GM23338 (cell line): ENCODE measurements at regions not wholly inside any gene's neighbourhood (a gene's known extent, or its start where the extent isn't known, plus 50 kb on each side); places are given as distances from the start of the nearest gene placed in this dataset.

Source experiments
- ATAC-seq: fragments of 200-7000 bp; cut with Tn5 transposase; 3 replicates; pipeline ENCODE4 v1.9.1; 2020
- DNase-seq: peaks from one replicate; pipeline ENCODE4 v3.0.0-alpha.2; 2015; ENCODE audit warnings: low spot score
- H2AFZ ChIP-seq: fragments of 200-600 bp; sonication (generic); 2 replicates; pipeline ENCODE4 v1.8.0; 2016; ENCODE audit warnings: antibody characterized with exemption, mild to moderate bottlenecking, moderate library complexity
- H3F3A ChIP-seq: fragments of 200-600 bp; sonication (generic); replicated peaks from 2 replicates; pipeline ENCODE4 v1.8.0; 2017; ENCODE audit warnings: antibody characterized with exemption, mixed run types, low read depth
- H3K27ac ChIP-seq: fragments of 200-600 bp; sonication (generic); 2 replicates; pipeline ENCODE4 v1.6.1; 2016; ENCODE audit warnings: low read depth
- H3K27me3 ChIP-seq: fragments of 200-600 bp; sonication (generic); 2 replicates; pipeline ENCODE4 v1.8.0; 2016; ENCODE audit warnings: mild to moderate bottlenecking, mixed run types, moderate library complexity; ENCODE audit not compliant: insufficient read depth
- H3K36me3 ChIP-seq: fragments of 200-600 bp; sonication (generic); 2 replicates; pipeline ENCODE4 v1.8.0; 2016; ENCODE audit warnings: mild to moderate bottlenecking; ENCODE audit not compliant: insufficient read depth
- H3K4me1 ChIP-seq: fragments of 200-600 bp; sonication (generic); 2 replicates; pipeline ENCODE4 v1.8.0; 2016; ENCODE audit warnings: mild to moderate bottlenecking, moderate library complexity; ENCODE audit not compliant: insufficient read depth
- H3K4me2 ChIP-seq: fragments of 200-600 bp; sonication (generic); 2 replicates; pipeline ENCODE4 v1.7.1; 2017; ENCODE audit warnings: mixed run types
- H3K4me3 ChIP-seq: fragments of 200-600 bp; sonication (generic); 2 replicates; pipeline ENCODE4 v1.6.1; 2016; ENCODE audit warnings: mixed run types
- H3K79me2 ChIP-seq: fragments of 200-600 bp; sonication (generic); replicated peaks from 2 replicates; pipeline ENCODE4 v1.8.0; 2017; ENCODE audit warnings: mild to moderate bottlenecking; ENCODE audit not compliant: insufficient read depth
- H3K9me2 ChIP-seq: fragments of 200-600 bp; sonication (generic); 2 replicates; pipeline ENCODE4 v1.8.0; 2017; ENCODE audit not compliant: insufficient read depth
- H4K20me1 ChIP-seq: fragments of 200-600 bp; sonication (generic); replicated peaks from 2 replicates; pipeline ENCODE4 v1.8.0; 2017; ENCODE audit warnings: mild to moderate bottlenecking; ENCODE audit not compliant: insufficient read depth
- H3K27ac Mint-ChIP-seq: 2 replicates; pipeline ENCODE4 v1.8.0; 2020; ENCODE audit warnings: inconsistent platforms, mild to moderate bottlenecking, moderate library complexity, mixed read lengths
- H3K27me3 Mint-ChIP-seq: 3 replicates; pipeline ENCODE4 v1.8.0; 2022; ENCODE audit warnings: low read depth, mild to moderate bottlenecking, moderate library complexity, mixed read lengths, inconsistent platforms; ENCODE audit not compliant: insufficient read depth, poor library complexity
- H3K36me3 Mint-ChIP-seq: 3 replicates; pipeline ENCODE4 v1.8.0; 2021; ENCODE audit warnings: low read depth, mild to moderate bottlenecking, inconsistent platforms, moderate library complexity, mixed read lengths
- H3K4me1 Mint-ChIP-seq: 3 replicates; pipeline ENCODE4 v1.8.0; 2020; ENCODE audit warnings: mild to moderate bottlenecking, inconsistent platforms, mixed read lengths
- H3K4me3 Mint-ChIP-seq: 3 replicates; pipeline ENCODE4 v1.8.0; 2021; ENCODE audit warnings: moderate library complexity, mild to moderate bottlenecking, inconsistent platforms, mixed read lengths
- H3K9me3 Mint-ChIP-seq: 3 replicates; pipeline ENCODE4 v1.8.0; 2020; ENCODE audit warnings: moderate library complexity, mild to moderate bottlenecking, inconsistent platforms, mixed read lengths
- CREB1 ChIP-seq: fragments of 250-450 bp; sonication (Bioruptor Pico); IDR thresholded peaks from 2 replicates; pipeline ENCODE4 v1.5.0; 2020; ENCODE audit warnings: low read depth, mild to moderate bottlenecking, moderate library complexity
- EZH2 ChIP-seq: fragments of 200-600 bp; sonication (generic); IDR thresholded peaks from one replicate; pipeline ENCODE4 v1.8.0; 2017; ENCODE audit warnings: antibody characterized with exemption, mild to moderate bottlenecking, low read depth; ENCODE audit not compliant: unreplicated experiment
- EZH2phosphoT487 ChIP-seq: fragments of 200-600 bp; sonication (generic); IDR thresholded peaks from one replicate; pipeline ENCODE4 v1.8.1; 2018; ENCODE audit warnings: antibody characterized with exemption; ENCODE audit not compliant: unreplicated experiment
- JUNB ChIP-seq: IDR thresholded peaks from one replicate; pipeline ENCODE4 v1.6.1; 2016; ENCODE audit warnings: antibody characterized with exemption; ENCODE audit not compliant: unreplicated experiment
- NANOG ChIP-seq: IDR thresholded peaks from 2 replicates; pipeline ENCODE4 v1.6.1; 2016; ENCODE audit warnings: antibody characterized with exemption, borderline replicate concordance
- POLR2AphosphoS5 ChIP-seq: IDR thresholded peaks from 2 replicates; pipeline ENCODE4 v1.6.1; 2016; ENCODE audit warnings: antibody characterized with exemption, low read depth
- STAT1 ChIP-seq: IDR thresholded peaks from one replicate; pipeline ENCODE4 v1.6.1; 2016; ENCODE audit warnings: antibody characterized with exemption; ENCODE audit not compliant: unreplicated experiment
- ZNF114 ChIP-seq: fragments of 250-450 bp; sonication (Bioruptor Pico); IDR thresholded peaks from 2 replicates; pipeline ENCODE4 v1.5.0; 2020; ENCODE audit warnings: mild to moderate bottlenecking, moderate library complexity
- ZNF331 ChIP-seq: fragments of 250-450 bp; sonication (Bioruptor Pico); IDR thresholded peaks from 2 replicates; pipeline ENCODE4 v1.5.0; 2020; ENCODE audit warnings: low read depth, mild to moderate bottlenecking, moderate library complexity
- TF ChIP-seq, protein P1 (sequence below), 2 experiments: fragments of 200-600 bp in 1 of 2; sonication (generic) in 1 of 2; conservative IDR thresholded peaks; 2 replicates each; pipeline versions ENCODE4 v1.5.1 to v1.6.1; 2016 to 2017; ENCODE audit warnings: antibody characterized with exemption in 2 of 2, low read depth in 2 of 2, mild to moderate bottlenecking in 2 of 2, moderate library complexity in 1 of 2
- TF ChIP-seq, protein P2 (sequence below): fragments of 250-450 bp; sonication (Bioruptor Pico); IDR thresholded peaks from 2 replicates; pipeline ENCODE4 v1.5.0; 2020; ENCODE audit warnings: mild to moderate bottlenecking, moderate library complexity

DNA sequence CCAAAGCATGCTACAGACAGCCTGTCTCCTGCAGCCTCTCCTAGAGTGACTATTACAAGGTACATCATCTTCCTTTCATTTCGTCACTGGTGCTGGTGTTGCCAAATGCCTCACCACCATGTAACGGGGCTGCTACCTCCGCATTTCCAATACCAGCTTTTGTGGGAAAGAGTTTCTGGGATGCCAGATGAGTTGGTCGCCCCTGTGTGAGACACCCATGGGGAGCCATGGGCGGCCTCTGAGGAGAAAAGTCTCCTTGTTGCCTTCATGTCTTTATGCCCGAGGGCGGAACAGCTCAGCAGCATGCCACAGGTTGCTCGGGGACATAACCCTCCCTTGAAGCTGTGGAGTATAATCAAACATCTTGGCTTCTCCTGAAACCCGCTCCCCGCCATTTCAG is 169.6 kb downstream of the THBS2 start:
- H3F3A ChIP-seq, result no peaks in the 10 kb centered on the region
- TF ChIP-seq POLR2AphosphoS5 (no peak), STAT1 (no peak), ZNF331 (CRISPR knock-in tag) (no peak), ZNF114 (CRISPR knock-in tag) (no peak), EZH2 (no peak), EZH2phosphoT487 (no peak), NANOG (no peak), JUNB (no peak)
- TF ChIP-seq, protein P1, sequence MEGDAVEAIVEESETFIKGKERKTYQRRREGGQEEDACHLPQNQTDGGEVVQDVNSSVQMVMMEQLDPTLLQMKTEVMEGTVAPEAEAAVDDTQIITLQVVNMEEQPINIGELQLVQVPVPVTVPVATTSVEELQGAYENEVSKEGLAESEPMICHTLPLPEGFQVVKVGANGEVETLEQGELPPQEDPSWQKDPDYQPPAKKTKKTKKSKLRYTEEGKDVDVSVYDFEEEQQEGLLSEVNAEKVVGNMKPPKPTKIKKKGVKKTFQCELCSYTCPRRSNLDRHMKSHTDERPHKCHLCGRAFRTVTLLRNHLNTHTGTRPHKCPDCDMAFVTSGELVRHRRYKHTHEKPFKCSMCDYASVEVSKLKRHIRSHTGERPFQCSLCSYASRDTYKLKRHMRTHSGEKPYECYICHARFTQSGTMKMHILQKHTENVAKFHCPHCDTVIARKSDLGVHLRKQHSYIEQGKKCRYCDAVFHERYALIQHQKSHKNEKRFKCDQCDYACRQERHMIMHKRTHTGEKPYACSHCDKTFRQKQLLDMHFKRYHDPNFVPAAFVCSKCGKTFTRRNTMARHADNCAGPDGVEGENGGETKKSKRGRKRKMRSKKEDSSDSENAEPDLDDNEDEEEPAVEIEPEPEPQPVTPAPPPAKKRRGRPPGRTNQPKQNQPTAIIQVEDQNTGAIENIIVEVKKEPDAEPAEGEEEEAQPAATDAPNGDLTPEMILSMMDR (conservative IDR thresholded peaks at IDR 0.05; ENCODE audit: low read depth in 2 of 2), result no peak
- H3K9me3 Mint-ChIP-seq, result peaks cover 7% of the 10 kb centered on the region
- peaks cover 11% of the 10 kb centered on the region; the same call in 2 of the 3 replicates for H3K36me3 Mint-ChIP-seq
- H3K4me2 ChIP-seq, result no peak overlapping the region
- H3K4me1 Mint-ChIP-seq, result no peaks in the 10 kb centered on the region; the same call in 2 of the 3 replicates
- H3K27ac Mint-ChIP-seq, result no peak overlapping the region
- no peaks in the 10 kb centered on the region for H3K9me2 ChIP-seq
- no peaks in the 10 kb centered on the region; the same call in 1 of the 2 replicates for H3K4me1 ChIP-seq
- no peak overlapping the region for H3K4me3 ChIP-seq
- H3K27ac ChIP-seq, result no peak overlapping the region
- H3K27me3 Mint-ChIP-seq, result peaks cover 4% of the 10 kb centered on the region
- H3K27me3 ChIP-seq, result no peaks in the 10 kb centered on the region
- H3K79me2 ChIP-seq, result no peaks in the 10 kb centered on the region
- H3K4me3 Mint-ChIP-seq, result no peak overlapping the region
- ATAC-seq (no peak), DNase-seq (no peak)
- H2AFZ ChIP-seq, result no peak overlapping the region
- no peaks in the 10 kb centered on the region for H4K20me1 ChIP-seq
- no peaks in the 10 kb centered on the region; the same call in 1 of the 2 replicates for H3K36me3 ChIP-seq

DNA sequence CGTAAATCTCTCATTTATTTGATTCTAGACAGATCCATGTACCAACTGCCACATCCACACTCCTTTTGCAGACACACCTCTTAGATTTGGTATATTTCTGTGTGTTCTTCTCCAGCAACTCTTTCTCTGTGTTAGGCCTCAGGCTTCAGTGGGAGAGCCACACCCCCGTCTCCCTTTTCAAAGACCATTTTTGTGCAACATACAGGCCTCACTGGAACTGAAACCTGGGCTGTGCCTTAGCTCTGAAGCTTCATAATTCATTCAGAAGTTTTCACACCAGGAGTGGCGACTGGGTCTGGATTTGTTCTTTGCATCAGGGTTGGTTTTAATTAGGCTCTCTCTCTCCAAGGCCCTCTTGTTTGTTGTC is 170.2 kb downstream of the THBS2 start:
- no peak overlapping the region for H3K27ac Mint-ChIP-seq
- no peak for DNase-seq
- no peaks in the 10 kb centered on the region for H3K79me2 ChIP-seq
- H3K4me3 Mint-ChIP-seq, result no peak overlapping the region
- no peaks in the 10 kb centered on the region for H3K27me3 ChIP-seq
- H4K20me1 ChIP-seq, result no peaks in the 10 kb centered on the region
- no peaks in the 10 kb centered on the region; the same call in 2 of the 3 replicates for H3K4me1 Mint-ChIP-seq
- H2AFZ ChIP-seq, result no peak overlapping the region
- no peaks in the 10 kb centered on the region for H3F3A ChIP-seq
- H3K4me3 ChIP-seq, result no peak overlapping the region
- no peaks in the 10 kb centered on the region; the same call in 1 of the 2 replicates for H3K4me1 ChIP-seq
- no peak overlapping the region for H3K4me2 ChIP-seq
- H3K27me3 Mint-ChIP-seq, result peaks cover 4% of the 10 kb centered on the region
- H3K36me3 Mint-ChIP-seq, result peaks cover 8% of the 10 kb centered on the region; the same call in 2 of the 3 replicates
- no peak overlapping the region for H3K27ac ChIP-seq
- no peaks in the 10 kb centered on the region; the same call in 1 of the 2 replicates for H3K36me3 ChIP-seq
- no peaks in the 10 kb centered on the region for H3K9me2 ChIP-seq
- no peak for ATAC-seq
- H3K9me3 Mint-ChIP-seq, result peaks cover 3% of the 10 kb centered on the region; the same call in 2 of the 3 replicates
- TF ChIP-seq, protein P2, sequence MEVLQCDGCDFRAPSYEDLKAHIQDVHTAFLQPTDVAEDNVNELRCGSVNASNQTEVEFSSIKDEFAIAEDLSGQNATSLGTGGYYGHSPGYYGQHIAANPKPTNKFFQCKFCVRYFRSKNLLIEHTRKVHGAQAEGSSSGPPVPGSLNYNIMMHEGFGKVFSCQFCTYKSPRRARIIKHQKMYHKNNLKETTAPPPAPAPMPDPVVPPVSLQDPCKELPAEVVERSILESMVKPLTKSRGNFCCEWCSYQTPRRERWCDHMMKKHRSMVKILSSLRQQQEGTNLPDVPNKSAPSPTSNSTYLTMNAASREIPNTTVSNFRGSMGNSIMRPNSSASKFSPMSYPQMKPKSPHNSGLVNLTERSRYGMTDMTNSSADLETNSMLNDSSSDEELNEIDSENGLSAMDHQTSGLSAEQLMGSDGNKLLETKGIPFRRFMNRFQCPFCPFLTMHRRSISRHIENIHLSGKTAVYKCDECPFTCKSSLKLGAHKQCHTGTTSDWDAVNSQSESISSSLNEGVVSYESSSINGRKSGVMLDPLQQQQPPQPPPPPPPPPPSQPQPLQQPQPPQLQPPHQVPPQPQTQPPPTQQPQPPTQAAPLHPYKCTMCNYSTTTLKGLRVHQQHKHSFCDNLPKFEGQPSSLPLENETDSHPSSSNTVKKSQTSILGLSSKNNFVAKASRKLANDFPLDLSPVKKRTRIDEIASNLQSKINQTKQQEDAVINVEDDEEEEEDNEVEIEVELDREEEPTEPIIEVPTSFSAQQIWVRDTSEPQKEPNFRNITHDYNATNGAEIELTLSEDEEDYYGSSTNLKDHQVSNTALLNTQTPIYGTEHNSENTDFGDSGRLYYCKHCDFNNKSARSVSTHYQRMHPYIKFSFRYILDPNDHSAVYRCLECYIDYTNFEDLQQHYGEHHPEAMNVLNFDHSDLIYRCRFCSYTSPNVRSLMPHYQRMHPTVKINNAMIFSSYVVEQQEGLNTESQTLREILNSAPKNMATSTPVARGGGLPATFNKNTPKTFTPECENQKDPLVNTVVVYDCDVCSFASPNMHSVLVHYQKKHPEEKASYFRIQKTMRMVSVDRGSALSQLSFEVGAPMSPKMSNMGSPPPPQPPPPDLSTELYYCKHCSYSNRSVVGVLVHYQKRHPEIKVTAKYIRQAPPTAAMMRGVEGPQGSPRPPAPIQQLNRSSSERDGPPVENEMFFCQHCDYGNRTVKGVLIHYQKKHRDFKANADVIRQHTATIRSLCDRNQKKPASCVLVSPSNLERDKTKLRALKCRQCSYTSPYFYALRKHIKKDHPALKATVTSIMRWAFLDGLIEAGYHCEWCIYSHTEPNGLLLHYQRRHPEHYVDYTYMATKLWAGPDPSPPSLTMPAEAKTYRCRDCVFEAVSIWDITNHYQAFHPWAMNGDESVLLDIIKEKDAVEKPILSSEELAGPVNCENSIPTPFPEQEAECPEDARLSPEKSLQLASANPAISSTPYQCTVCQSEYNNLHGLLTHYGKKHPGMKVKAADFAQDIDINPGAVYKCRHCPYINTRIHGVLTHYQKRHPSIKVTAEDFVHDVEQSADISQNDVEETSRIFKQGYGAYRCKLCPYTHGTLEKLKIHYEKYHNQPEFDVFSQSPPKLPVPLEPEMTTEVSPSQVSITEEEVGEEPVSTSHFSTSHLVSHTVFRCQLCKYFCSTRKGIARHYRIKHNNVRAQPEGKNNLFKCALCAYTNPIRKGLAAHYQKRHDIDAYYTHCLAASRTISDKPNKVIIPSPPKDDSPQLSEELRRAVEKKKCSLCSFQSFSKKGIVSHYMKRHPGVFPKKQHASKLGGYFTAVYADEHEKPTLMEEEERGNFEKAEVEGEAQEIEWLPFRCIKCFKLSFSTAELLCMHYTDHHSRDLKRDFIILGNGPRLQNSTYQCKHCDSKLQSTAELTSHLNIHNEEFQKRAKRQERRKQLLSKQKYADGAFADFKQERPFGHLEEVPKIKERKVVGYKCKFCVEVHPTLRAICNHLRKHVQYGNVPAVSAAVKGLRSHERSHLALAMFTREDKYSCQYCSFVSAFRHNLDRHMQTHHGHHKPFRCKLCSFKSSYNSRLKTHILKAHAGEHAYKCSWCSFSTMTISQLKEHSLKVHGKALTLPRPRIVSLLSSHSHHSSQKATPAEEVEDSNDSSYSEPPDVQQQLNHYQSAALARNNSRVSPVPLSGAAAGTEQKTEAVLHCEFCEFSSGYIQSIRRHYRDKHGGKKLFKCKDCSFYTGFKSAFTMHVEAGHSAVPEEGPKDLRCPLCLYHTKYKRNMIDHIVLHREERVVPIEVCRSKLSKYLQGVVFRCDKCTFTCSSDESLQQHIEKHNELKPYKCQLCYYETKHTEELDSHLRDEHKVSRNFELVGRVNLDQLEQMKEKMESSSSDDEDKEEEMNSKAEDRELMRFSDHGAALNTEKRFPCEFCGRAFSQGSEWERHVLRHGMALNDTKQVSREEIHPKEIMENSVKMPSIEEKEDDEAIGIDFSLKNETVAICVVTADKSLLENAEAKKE, result no peak
- TF ChIP-seq CREB1 (CRISPR knock-in tag) (no peak), NANOG (no peak), ZNF114 (CRISPR knock-in tag) (no peak), ZNF331 (CRISPR knock-in tag) (no peak), STAT1 (no peak)
- TF ChIP-seq, protein P1 (conservative IDR thresholded peaks at IDR 0.05; ENCODE audit: low read depth in 2 of 2), result no peak
